Motor neuron (in vitro differentiated cells): ENCODE measurements at regions not wholly inside any gene's neighbourhood (a gene's known extent, or its start where the extent isn't known, plus 50 kb on each side); places are given as distances from the start of the nearest gene placed in this dataset.
A peak's percentile ranks its signal among the peaks of the same experiment; 100 is the strongest.

Experiments used
- ATAC-seq, 8 experiments: fragments of 200-7000 bp; cut with Tn5 transposase; replicated peaks in 6 of 8; 2 replicates each; pipeline ENCODE4 v1.8.0; 2021; ENCODE audit warnings: mild to moderate bottlenecking in 8 of 8, moderate library complexity in 8 of 8
- H3K27ac ChIP-seq, 2 donors: fragments of 250-450 bp; sonication (Bioruptor Pico); 2 replicates each; pipeline ENCODE4 v1.9.0; 2021; ENCODE audit warnings: antibody characterized with exemption in 2 of 2, mild to moderate bottlenecking in 2 of 2, moderate library complexity in 1 of 2
- H3K4me1 ChIP-seq, 2 donors: fragments of 250-450 bp; sonication (Bioruptor Pico); replicated peaks in 1 of 2; 2 replicates each; pipeline ENCODE4 v1.6.1; 2021; ENCODE audit warnings: antibody characterized with exemption in 2 of 2, mild to moderate bottlenecking in 2 of 2, moderate library complexity in 1 of 2
- H3K4me3 ChIP-seq, 5 donors: fragments of 250-450 bp; sonication (Bioruptor Pico); 2 replicates each; pipeline ENCODE4 v1.9.0; 2021; ENCODE audit warnings: antibody characterized with exemption in 5 of 5, mild to moderate bottlenecking in 5 of 5, moderate library complexity in 4 of 5
- WGBS, 10 experiments: fragments of 450-650 bp; shearing (Covaris generic); methylation state at CpG; one replicate each; pipeline ENCODE4 v1.0.0; 2022; 5-methylcytosine and 5-hydroxymethylcytosine counted together
- in situ Hi-C, 9 experiments: fragments of 400-800 bp; cut with MboI; loops; one replicate each; pipeline ENCODE4 v1.15.0; 2021; ENCODE audit warnings: low sequenced_read_pairs in 9 of 9, low pct_unique_long_range_greater_than_20kb in 2 of 9; ENCODE audit not compliant: unreplicated experiment in 9 of 9

DNA sequence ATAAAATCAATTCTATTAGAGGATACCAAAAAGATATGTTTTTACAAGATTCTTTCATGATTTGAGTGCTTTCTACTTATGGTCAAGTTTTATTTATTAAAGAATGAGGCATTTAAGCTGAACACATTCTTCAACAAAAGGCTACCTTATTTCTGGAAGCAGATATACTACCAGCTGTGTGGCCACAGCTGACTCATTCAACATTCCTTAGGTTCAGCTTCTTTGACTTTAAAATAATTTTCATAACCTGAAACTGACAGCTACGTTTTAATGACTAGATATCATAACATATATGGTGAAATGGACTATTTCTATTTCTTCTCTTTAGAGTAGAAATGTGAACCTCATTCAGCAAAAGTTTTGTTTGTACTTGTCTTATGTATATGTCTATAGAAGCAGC lies 414.2 kb upstream of the SEMA3C start:
- WGBS, 10 experiments: 75 to 100% (median 90%) methylated on average over 1 of the region's 1 CpG; no CpG with 5 or more reads in 1 of the 10 experiments
- Histone ChIP-seq H3K4me1 (peaks cover 0 to 3% of the 10 kb centered on the region in 2 donors), H3K4me3 (no peak overlapping the region), H3K27ac (no peak overlapping the region)
- ATAC-seq: no peak
- in situ Hi-C loops: no loop called here

- ATAC-seq: no peak
- Histone ChIP-seq H3K4me1 (peaks cover 0 to 3% of the 10 kb centered on the region in 2 donors), H3K27ac (no peak overlapping the region), H3K4me3 (no peak overlapping the region)
- 0 to 100% (median 75%) methylated on average over 1 of the region's 1 CpG; no CpG with 5 or more reads in 1 of the 10 experiments for WGBS, 10 experiments
- in situ Hi-C loops: no loop called here
Measured at GRCh38 chr7:81331061-81332018, 412.5 kb upstream of the SEMA3C start.

- WGBS, 10 experiments: 83 to 100% (median 100%) methylated on average over 1 of the region's 1 CpG; no CpG with 5 or more reads in 3 of the 10 experiments
- H3K4me3 ChIP-seq: no peak overlapping the region
- H3K4me1 ChIP-seq: peaks cover 0 to 3% of the 10 kb centered on the region in 2 donors
- no peak overlapping the region for H3K27ac ChIP-seq
- in situ Hi-C loops: no loop called here
- ATAC-seq: peak in 1 of 8 experiments; percentile 43
Measured at GRCh38 chr7:81330108-81330507, 411.3 kb upstream of the SEMA3C start.

- Histone ChIP-seq H3K4me1 (peaks cover 0 to 3% of the 10 kb centered on the region in 2 donors), H3K27ac (no peak overlapping the region), H3K4me3 (no peak overlapping the region)
- ATAC-seq: peak in 2 of 8 experiments; percentile 64 to 67
- in situ Hi-C loops: no loop called here
- 30 to 93% (median 78%) methylated on average over 2 to 4 of the region's 4 CpGs; no CpG with 5 or more reads in 2 of the 10 experiments for WGBS, 10 experiments
Measured at GRCh38 chr7:81327468-81328266, 408.8 kb upstream of the SEMA3C start.

DNA sequence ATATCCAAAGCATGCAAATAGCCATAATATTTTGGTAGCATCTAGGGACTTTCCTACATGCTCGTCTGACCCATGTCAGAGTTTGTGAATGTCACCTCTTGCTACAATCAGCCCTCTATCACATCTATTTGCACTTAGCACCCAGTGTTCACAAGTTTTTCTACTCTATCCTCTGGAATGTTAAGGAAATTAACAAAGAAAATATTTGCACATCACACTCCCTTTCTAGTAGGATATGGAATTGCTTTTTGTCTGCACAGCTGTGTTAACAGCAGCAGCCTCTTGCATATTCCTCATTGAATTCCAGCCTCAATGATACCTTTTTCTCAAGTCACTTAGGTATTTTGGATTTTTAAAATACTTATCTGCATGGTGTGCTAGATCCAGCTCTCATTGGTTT lies 403.1 kb upstream of the SEMA3C start:
- 71 to 100% (median 94%) methylated on average over 1 of the region's 1 CpG; no CpG with 5 or more reads in 6 of the 10 experiments for WGBS, 10 experiments
- in situ Hi-C loops: no loop called here
- no peaks in the 10 kb centered on the region for H3K4me1 ChIP-seq
- H3K4me3 ChIP-seq: no peak overlapping the region
- H3K27ac ChIP-seq: no peak overlapping the region
- ATAC-seq: peak in 3 of 8 experiments; percentile 36 to 68 (median 57)

DNA sequence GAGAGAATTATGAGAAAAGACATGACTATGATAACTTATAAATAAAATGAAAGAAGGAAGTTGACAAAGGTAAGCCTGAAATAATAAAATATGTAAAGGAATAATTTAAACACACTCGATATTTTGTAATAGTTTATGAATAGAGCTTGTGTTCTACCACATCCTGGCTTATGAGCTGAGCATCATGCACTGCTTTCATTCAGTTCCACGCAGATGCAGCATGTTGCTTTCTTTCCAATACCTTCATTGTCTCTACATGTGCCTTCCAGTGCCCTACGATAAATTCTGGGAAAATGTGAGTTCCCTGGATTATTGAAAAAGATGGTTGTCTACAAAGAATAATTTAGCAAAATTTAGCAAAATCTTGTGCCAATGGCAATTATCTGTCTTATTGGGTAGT lies 398.9 kb upstream of the SEMA3C start:
- Histone ChIP-seq H3K27ac (no peak overlapping the region), H3K4me1 (no peaks in the 10 kb centered on the region), H3K4me3 (no peak overlapping the region)
- in situ Hi-C loops: no loop called here
- no peak for ATAC-seq
- whole genome bisulfite sequencing, 10 experiments: 59 to 100% (median 83%) methylated on average over 1 to 3 of the region's 3 CpGs; no CpG with 5 or more reads in 1 of the 10 experiments

GRCh38 chr7:81308643-81309322 lies 389.9 kb upstream of the SEMA3C start:
- in situ Hi-C loops: no loop called here
- H3K4me1 ChIP-seq: peaks cover 7 to 16% of the 10 kb centered on the region in 2 donors
- no peak overlapping the region for H3K4me3 ChIP-seq
- 0 to 40% (median 13%) methylated on average over 1 to 2 of the region's 2 CpGs; no CpG with 5 or more reads in 1 of the 10 experiments for WGBS, 10 experiments
- peak overlapping the region in 1 of 2 donors; percentile 5 for H3K27ac ChIP-seq
- ATAC-seq: peak; percentile 57 to 87 (median 80)

GRCh38 chr7:81301815-81302214 lies 383.0 kb upstream of the SEMA3C start:
- no peak for ATAC-seq
- Histone ChIP-seq H3K27ac (no peak overlapping the region), H3K4me1 (peaks cover 16 to 30% of the 10 kb centered on the region in 2 donors), H3K4me3 (no peak overlapping the region)
- in situ Hi-C loops: no loop called here
- 40 to 100% (median 83%) methylated on average over 1 to 2 of the region's 2 CpGs; no CpG with 5 or more reads in 3 of the 10 experiments for WGBS, 10 experiments

GRCh38 chr7:81300753-81301152 lies 381.9 kb upstream of the SEMA3C start:
- H3K4me1 ChIP-seq: peaks cover 16 to 30% of the 10 kb centered on the region in 2 donors
- WGBS, 10 experiments: 17 to 100% (median 79%) methylated on average over 1 to 3 of the region's 3 CpGs; no CpG with 5 or more reads in 1 of the 10 experiments
- in situ Hi-C loops: no loop called here
- no peak overlapping the region for H3K4me3 ChIP-seq
- ATAC-seq: peak in 3 of 8 experiments; percentile 36 to 83 (median 37)
- H3K27ac ChIP-seq: no peak overlapping the region

DNA sequence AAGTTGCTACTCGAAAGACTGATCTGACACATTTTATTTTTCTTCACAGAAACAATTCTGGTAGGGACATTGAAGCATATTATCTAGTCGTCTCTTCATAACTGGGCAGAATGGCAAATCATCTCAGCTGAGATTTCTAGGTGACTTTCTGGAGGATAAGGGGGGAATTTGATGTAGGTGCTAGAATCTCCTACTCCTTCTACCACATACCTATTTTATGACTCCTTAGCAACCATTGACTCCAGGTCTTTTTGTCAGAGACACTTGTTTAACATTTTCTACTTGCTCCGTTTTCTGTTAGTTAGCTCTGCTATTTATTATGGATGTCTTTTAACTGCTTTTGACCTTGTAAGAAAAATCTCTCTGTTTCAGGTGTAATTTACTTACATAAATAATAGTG lies 380.9 kb upstream of the SEMA3C start:
- no peak overlapping the region for H3K27ac ChIP-seq
- no peak overlapping the region for H3K4me3 ChIP-seq
- 28 to 75% (median 41%) methylated on average over 1 to 3 of the region's 3 CpGs; no CpG with 5 or more reads in 2 of the 10 experiments for WGBS, 10 experiments
- peaks cover 16 to 30% of the 10 kb centered on the region in 2 donors for H3K4me1 ChIP-seq
- no peak for ATAC-seq
- in situ Hi-C loops: no loop called here

DNA sequence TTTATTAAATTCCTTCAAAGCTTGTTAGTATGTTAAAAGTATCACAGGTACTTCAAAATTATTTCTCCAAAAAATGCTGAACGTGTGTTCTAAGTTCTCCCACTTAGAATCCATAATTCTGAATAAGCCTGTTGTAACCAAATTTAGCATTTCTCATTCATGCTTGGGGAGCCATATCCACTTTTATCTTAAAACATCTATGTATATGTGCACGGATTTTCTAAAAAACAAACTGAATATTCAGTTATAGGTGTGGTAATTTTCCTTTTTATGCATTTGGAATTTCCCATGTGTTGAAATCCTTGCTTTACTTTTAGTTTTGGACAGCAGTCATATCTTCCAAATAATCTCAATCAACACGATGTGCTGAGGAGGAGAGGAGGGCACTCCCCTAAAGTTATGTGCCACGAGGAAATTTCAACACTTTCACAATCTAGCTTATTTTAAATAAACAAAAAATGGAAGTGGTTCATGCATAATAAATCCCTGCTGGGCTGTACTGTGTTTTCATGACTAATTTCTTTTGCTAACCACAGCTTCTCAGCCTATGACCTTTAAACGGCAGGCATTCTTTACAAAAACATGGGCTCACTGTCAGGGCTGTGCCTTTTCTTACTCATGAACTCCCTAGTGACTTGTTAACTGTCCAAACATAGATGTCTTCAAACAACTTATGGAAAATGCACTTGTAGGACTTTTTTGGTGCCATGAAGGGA lies 380.3 kb upstream of the SEMA3C start:
- peak; percentile 38 to 94 (median 78) for ATAC-seq

GRCh38 chr7:81297317-81297716 lies 378.5 kb upstream of the SEMA3C start:
- Histone ChIP-seq H3K4me1 (peaks cover 16 to 25% of the 10 kb centered on the region in 2 donors), H3K27ac (no peak overlapping the region), H3K4me3 (no peak overlapping the region)
- ATAC-seq: no peak
- in situ Hi-C loops: no loop called here
- 68 to 100% (median 83%) methylated on average over 1 to 2 of the region's 2 CpGs; no CpG with 5 or more reads in 4 of the 10 experiments for WGBS, 10 experiments

More for the DNA sequence above, 380.3 kb upstream of the SEMA3C start:
- Histone ChIP-seq H3K4me1 (peaks cover 16 to 30% of the 10 kb centered on the region in 2 donors), H3K4me3 (no peak overlapping the region), H3K27ac (no peak overlapping the region)
- in situ Hi-C loops: no loop called here
- WGBS, 10 experiments: 3 to 73% (median 48%) methylated on average over 2 to 5 of the region's 5 CpGs
